Fibroblast of lung (primary cell): ENCODE measurements at regions not wholly inside any gene's neighbourhood (a gene's known extent, or its start where the extent isn't known, plus 50 kb on each side); places are given as distances from the start of the nearest gene placed in this dataset.

Source experiments
- CTCF ChIP-seq, 2 donors: IDR thresholded peaks in 1 of 2; conservative IDR thresholded peaks in 1 of 2; 1 replicate in 1 of 2; 2 replicates in 1 of 2; pipeline ENCODE4 v1.5.1; 2011 to 2012; ENCODE audit warnings: low read length in 2 of 2, control low read depth in 1 of 2, inconsistent platforms in 1 of 2, low read depth in 1 of 2, mild to moderate bottlenecking in 1 of 2
- EZH2 ChIP-seq: IDR thresholded peaks from 2 replicates; pipeline ENCODE4 v1.5.1; 2012; ENCODE audit warnings: low read length, control low read depth, mild to moderate bottlenecking; ENCODE audit errors: missing control alignments

DNA sequence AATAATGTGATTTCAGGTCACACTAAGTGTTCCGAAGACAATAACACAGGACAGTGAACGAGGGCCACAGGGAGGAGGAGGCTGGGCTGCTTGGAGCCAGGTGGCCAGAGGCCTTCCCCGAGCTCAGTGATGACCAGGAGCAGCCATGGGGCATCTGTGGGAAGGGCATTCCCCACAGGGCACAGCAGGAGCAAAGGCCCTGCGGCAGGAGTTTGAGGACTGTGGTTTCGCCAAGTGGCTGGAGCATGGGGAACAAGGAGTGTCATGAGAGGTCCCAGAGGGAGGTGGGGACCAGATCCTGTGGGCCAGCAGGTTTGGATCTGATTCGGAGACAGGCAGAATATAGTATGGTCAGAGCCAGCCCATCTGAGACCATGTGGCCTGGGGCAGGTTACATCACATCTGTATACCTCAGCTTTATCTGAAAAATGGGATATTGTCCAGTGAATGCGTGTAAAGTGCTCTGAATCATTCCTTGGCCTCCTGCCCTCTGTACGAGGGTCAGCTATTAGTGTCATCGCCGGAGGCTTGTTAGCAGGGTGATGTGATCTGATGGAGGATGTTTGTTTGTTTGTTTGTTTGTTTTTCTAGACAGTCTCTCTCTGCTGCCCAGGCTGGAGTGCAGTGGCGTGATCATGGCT, 176.8 kb downstream of the KATNIP start:
- TF ChIP-seq CTCF (conservative IDR thresholded peaks at IDR 0.05 in 1 of 2, IDR thresholded peaks at IDR 0.05 in 1 of 2; ENCODE audit: low read depth in 1 of 2, low read length in 2 of 2) = no peak
- TF ChIP-seq EZH2 = no peak
